ENCODE measurements at regions not wholly inside any gene's neighbourhood (a gene's known extent, or its start where the extent isn't known, plus 50 kb on each side); places are given as distances from the start of the nearest gene placed in this dataset.

GRCh38 chr14:103220134-103220981 is 97.1 kb downstream of the TNFAIP2 start:
- TF ChIP-seq CTCF (IDR thresholded peaks at IDR 0.05) = no peak
- TF ChIP-seq POLR2A (IDR thresholded peaks at IDR 0.05) = no peak
- no peak for TF ChIP-seq POLR2AphosphoS5 (IDR thresholded peaks at IDR 0.05)
